ENCODE measurements at regions not wholly inside any gene's neighbourhood (a gene's known extent, or its start where the extent isn't known, plus 50 kb on each side); places are given as distances from the start of the nearest gene placed in this dataset.

- DNase-seq (ENCODE audit: insufficient read length, low spot score) (no peak), FAIRE-seq (no peak)
- no peak for TF ChIP-seq POLR2A (IDR thresholded peaks at IDR 0.05; ENCODE audit: low read depth, low read length)
Measured at GRCh38 chr7:12768948-12769347, 81.5 kb downstream of the ARL4A start.

DNA sequence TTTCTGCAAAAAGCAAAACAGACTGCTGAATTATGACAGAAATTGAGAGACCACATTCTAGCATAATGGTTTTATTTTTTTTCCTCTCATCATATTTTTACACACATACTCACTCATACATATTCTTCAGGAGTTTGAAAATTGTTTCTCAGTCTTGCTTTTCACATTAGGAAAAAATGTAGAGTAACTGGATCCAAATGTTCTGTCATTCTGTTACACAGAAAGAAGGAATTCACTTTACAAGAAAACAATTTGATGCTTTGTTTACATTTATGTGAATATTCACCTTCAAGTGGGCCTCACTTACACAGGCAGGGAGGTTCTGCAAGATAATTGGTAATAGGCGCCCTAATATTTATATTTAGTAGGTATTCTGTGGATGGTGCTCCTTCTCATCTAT, 82.0 kb downstream of the ARL4A start:
- FAIRE-seq (no peak), DNase-seq (ENCODE audit: insufficient read length, low spot score) (no peak)
- no peak for TF ChIP-seq POLR2A (IDR thresholded peaks at IDR 0.05; ENCODE audit: low read depth, low read length)

DNA sequence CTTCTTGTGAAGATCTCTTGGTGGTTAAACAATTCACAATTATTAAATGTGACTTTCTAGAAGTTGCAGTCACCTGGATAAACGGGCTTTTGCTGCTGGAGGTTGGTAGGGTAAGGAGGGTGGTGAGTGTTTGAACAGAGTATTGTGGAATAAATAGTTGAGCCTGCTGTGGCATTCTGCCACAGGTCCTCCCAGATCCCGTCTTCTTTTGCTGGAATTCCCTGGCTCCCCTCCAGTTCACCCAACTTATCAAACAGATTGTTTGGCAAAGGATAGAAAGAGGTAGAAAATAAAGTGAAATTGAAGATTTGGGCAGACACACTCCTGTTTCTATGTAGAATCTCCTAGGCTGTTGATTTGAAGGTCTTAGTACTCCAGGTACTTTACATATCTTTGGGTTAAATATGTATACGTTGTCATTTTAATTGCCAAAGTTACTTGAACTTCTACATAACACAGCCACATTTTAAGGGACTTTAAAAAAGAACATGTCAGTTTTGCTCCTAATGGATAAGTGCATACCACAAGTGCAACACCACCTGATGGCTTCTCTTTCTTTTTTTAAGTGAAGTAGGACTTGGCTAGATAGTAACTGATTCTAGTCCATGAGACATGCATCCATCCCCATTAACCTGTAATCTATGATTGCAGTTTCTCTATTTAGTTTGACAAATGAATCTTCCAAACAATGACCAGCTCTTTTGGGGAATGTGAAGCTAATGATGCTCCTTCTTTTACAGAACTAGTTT, 83.0 kb downstream of the ARL4A start:
- DNase-seq (ENCODE audit: insufficient read length, low spot score) = no peak
- FAIRE-seq = peak; percentile 85

GRCh38 chr7:12771378-12771877, 84.0 kb downstream of the ARL4A start:
- TF ChIP-seq POLR2A (IDR thresholded peaks at IDR 0.05; ENCODE audit: low read depth, low read length) = no peak
- peak; percentile 99 for FAIRE-seq
- DNase-seq (ENCODE audit: insufficient read length, low spot score) = peak; percentile 15

More for the DNA sequence above, 83.0 kb downstream of the ARL4A start:
- no peak for TF ChIP-seq POLR2A (IDR thresholded peaks at IDR 0.05; ENCODE audit: low read depth, low read length)

GRCh38 chr7:12772768-12773167, 85.3 kb downstream of the ARL4A start:
- no peak for FAIRE-seq
- DNase-seq (ENCODE audit: insufficient read length, low spot score) = no peak

GRCh38 chr7:12777257-12777656, 89.8 kb downstream of the ARL4A start:
- FAIRE-seq = peak; percentile 38

More at GRCh38 chr7:12772768-12773167, 85.3 kb downstream of the ARL4A start:
- no peak for TF ChIP-seq POLR2A (IDR thresholded peaks at IDR 0.05; ENCODE audit: low read depth, low read length)

DNA sequence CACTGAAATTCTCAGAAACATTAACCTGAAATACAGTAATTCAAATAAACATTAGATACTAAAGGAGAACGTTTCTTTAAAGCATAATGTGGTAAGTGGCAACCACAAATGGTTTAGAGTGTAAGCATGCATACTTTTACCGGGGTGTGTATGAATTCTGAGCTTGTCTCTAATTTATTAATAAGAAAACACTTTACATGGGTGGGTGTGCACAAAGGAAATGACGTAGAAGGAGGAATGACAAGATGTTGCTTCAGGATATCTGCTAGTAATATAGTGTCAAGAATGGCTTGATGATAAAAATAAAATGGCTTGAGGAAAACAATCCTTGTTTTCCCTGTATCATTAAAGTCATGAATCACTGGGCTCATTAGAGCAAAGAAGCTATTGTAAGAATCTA, 92.5 kb downstream of the ARL4A start:
- TF ChIP-seq POLR2A (IDR thresholded peaks at IDR 0.05; ENCODE audit: low read depth, low read length) = no peak
- FAIRE-seq (no peak), DNase-seq (ENCODE audit: insufficient read length, low spot score) (no peak)

More at GRCh38 chr7:12777257-12777656, 89.8 kb downstream of the ARL4A start:
- TF ChIP-seq POLR2A (IDR thresholded peaks at IDR 0.05; ENCODE audit: low read depth, low read length) = no peak
- no peak for DNase-seq (ENCODE audit: insufficient read length, low spot score)

GRCh38 chr7:12783421-12784095, 96.1 kb downstream of the ARL4A start:
- TF ChIP-seq POLR2A (IDR thresholded peaks at IDR 0.05; ENCODE audit: low read depth, low read length) = no peak
- FAIRE-seq = peak; percentile 88
- DNase-seq (ENCODE audit: insufficient read length, low spot score) = no peak

GRCh38 chr7:12785473-12785872, 98.0 kb downstream of the ARL4A start:
- FAIRE-seq (peak; percentile 76), DNase-seq (ENCODE audit: insufficient read length, low spot score) (no peak)
- TF ChIP-seq POLR2A (IDR thresholded peaks at IDR 0.05; ENCODE audit: low read depth, low read length) = no peak

DNA sequence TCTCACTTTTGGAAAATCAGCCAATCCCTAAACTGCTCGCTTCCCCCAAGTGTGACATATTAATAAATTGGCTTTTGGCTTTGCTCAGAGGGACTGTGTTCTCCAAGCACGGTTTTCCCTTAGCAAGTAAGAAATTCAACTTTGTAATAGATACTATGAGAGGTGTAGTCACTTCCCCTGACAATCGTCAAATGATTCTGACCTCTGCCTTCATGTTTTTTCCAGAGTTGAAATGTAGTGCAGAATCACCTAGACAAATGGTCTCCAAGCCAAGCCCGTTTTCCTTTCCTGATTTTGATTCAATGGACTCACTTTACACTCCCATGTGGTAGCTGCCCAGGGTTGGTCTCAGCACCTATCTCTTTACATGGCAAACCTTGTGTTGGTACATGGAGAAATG, 99.1 kb downstream of the ARL4A start:
- FAIRE-seq (no peak), DNase-seq (ENCODE audit: insufficient read length, low spot score) (no peak)
- no peak for TF ChIP-seq POLR2A (IDR thresholded peaks at IDR 0.05; ENCODE audit: low read depth, low read length)

DNA sequence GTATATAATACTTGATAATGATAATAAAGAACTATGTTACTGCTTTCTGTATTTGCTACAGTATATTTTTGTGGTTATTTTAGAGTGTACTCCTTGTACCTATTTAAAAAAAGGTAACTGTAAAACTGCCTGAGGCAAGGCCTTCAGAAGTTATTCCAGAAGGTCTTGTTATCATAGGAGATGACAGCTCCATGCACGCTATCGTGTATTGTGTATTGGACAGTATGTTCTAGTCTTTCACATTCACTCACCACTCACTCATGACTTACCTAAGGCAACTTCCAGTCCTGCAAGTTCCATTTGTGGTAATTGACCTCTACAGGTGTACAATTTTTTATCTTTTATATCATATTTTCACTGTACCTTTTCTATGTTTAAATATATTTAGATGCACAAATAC, 100.7 kb downstream of the ARL4A start:
- FAIRE-seq (peak; percentile 83), DNase-seq (ENCODE audit: insufficient read length, low spot score) (no peak)
- TF ChIP-seq POLR2A (IDR thresholded peaks at IDR 0.05; ENCODE audit: low read depth, low read length) = no peak

- DNase-seq (ENCODE audit: insufficient read length, low spot score) = no peak
- no peak for FAIRE-seq
Measured at GRCh38 chr7:12788591-12788990, 101.2 kb downstream of the ARL4A start.

DNA sequence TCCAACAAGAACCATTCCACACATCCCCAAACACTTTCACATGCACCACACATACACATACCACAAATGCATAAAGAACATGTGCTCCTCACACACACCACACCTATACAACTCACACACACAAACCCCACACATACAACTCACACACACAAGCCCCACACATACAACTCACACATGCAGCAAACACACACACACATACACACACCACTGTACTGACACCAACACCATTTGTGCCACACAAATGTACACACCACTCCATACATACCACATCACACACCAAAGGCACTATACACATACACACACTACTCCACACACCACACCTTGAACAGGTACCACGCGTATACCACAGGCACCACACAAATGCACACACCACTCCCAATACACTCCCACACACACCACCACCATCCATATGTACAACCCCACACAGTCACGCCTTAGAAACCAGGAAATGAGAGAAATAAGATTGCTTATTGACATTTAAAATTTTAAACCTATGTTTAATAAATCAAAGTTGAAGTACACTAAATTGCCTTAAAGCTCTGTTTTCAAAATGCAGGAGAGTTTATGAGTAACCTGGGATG, 107.4 kb downstream of the ARL4A start:
- FAIRE-seq (peak; percentile 68), DNase-seq (ENCODE audit: insufficient read length, low spot score) (no peak)
- TF ChIP-seq POLR2A (IDR thresholded peaks at IDR 0.05; ENCODE audit: low read depth, low read length) = no peak

More at GRCh38 chr7:12788591-12788990, 101.2 kb downstream of the ARL4A start:
- no peak for TF ChIP-seq POLR2A (IDR thresholded peaks at IDR 0.05; ENCODE audit: low read depth, low read length)

DNA sequence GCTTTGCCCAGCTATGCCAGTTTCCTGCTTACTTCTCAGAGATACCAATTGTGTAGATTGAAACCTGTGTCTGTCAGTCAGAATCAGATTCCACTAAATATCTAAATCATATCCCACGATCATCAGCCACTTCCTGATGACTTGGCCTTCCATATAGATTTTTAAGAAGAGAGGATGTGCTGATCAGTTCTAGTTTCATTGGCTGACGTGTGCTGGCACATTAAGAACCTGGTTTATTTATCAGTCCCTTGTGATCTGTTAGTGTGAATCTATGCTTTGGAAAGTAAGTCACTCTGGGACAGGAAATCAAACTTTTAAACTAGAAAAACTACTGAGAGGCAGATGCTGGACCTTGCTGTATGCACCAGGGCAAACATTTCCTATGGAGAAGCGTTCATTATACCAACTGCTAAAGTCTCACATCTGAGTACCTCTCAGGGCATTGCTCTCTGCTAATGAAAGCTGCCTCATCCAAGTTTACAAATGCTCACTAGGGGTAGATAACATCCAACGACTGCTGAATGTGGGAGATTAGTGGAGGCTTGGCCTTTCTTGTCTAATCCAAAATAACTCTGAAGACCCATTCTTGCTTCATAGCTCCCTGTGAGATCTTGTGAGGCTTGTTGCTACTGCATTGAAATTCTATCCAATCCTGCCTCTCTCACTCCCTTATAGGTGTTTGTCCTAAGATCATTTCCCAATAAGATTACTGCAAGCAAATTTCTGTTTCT, 109.1 kb downstream of the ARL4A start:
- DNase-seq (ENCODE audit: insufficient read length, low spot score) (no peak), FAIRE-seq (no peak)
- TF ChIP-seq POLR2A (IDR thresholded peaks at IDR 0.05; ENCODE audit: low read depth, low read length) = no peak

Measured in H54 (cell line).